ENCODE measurements at regions not wholly inside any gene's neighbourhood (a gene's known extent, or its start where the extent isn't known, plus 50 kb on each side); places are given as distances from the start of the nearest gene placed in this dataset.

DNA sequence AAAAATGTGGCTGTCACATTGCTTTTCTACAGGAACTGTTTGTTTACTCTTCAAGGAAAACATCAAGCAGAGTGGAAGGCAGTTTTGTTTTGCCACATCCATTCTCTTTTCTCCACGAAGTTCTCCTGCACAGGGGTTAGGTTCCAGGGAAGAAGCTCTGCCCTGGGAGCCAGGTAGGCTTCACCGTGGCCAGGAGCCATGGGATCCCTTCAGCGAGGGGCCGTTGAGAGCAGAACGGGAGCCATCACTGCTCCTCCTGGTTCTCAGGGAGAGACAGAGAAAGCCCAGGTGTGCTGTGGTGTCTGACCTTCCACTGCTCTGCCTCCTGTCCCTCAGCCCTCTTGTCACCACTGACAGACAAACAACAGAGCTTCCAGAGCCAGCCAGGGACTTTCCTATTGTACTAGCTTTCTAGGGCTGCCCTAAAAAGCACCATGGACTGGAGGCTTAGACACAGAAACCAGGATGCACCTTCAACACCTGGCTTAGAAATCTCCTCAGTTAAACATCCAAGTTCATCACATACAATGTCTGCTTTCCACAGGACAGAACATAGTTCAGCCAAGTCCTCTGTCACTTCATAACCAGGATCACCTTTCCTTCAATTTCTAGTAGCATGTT, 75.6 kb upstream of the SLC22A23 start:
- H3K4me3 ChIP-seq, result no peak overlapping the region
- intact Hi-C loops (cut with micrococcal nuclease; ENCODE audit: unreplicated experiment) (no loop called here), in situ Hi-C loops (cut with MboI) (no loop called here)
- no TSS peak for BruUV-seq (replicated peaks)
- ATAC-seq (no peak), FAIRE-seq (no peak), DNase-seq (ENCODE audit: low read depth, low spot score) (no peak)
- H3K27me3 ChIP-seq (replicated peaks in 1 of 2; ENCODE audit: control insufficient read depth in 2 of 2, insufficient read depth in 2 of 2, low read length in 1 of 2), result peaks cover 0 to 5% of the 10 kb centered on the region in 2 experiments; a peak in 3 of 4 replicates
- H3K36me3 ChIP-seq (ENCODE audit: control insufficient read depth in 2 of 2, insufficient read depth in 2 of 2, low read length in 1 of 2), result no peaks in the 10 kb centered on the region
- ChIA-PET POLR2A (no interaction called here), RAD21 (ENCODE audit: unreplicated experiment) (no interaction called here), SMC1A (ENCODE audit: uncharacterized antibody, unreplicated experiment) (no interaction called here), CTCF (no interaction called here)
- H4K20me1 ChIP-seq (ENCODE audit: control insufficient read depth, insufficient read depth), result no peaks in the 10 kb centered on the region
- H3K9me3 ChIP-seq (replicated peaks; ENCODE audit: control insufficient read depth, insufficient read depth, low read length), result no peaks in the 10 kb centered on the region
- no peak overlapping the region for H3K27ac ChIP-seq (ENCODE audit: control insufficient read depth, insufficient read depth)
- H3K4me1 ChIP-seq (ENCODE audit: control insufficient read depth, insufficient read depth, low read length), result no peaks in the 10 kb centered on the region
- H3K79me2 ChIP-seq (ENCODE audit: control insufficient read depth, insufficient read depth, low read length), result no peaks in the 10 kb centered on the region
- no peak overlapping the region for H2AFZ ChIP-seq (ENCODE audit: control insufficient read depth, low read depth, low read length)
- no peak overlapping the region for H3K4me2 ChIP-seq (ENCODE audit: control insufficient read depth, insufficient read depth)
- no peak overlapping the region for H3K9ac ChIP-seq (ENCODE audit: control insufficient read depth, insufficient read depth, low read length)
- 33% methylated on average over 5 of the region's 5 CpGs for WGBS (ENCODE audit: insufficient coverage, insufficient replicate concordance, low lambda C conversion rate, missing lambda C conversion rate)
- TF ChIP-seq, protein P1, sequence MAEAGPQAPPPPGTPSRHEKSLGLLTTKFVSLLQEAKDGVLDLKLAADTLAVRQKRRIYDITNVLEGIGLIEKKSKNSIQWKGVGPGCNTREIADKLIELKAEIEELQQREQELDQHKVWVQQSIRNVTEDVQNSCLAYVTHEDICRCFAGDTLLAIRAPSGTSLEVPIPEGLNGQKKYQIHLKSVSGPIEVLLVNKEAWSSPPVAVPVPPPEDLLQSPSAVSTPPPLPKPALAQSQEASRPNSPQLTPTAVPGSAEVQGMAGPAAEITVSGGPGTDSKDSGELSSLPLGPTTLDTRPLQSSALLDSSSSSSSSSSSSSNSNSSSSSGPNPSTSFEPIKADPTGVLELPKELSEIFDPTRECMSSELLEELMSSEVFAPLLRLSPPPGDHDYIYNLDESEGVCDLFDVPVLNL (IDR thresholded peaks at IDR 0.05; ENCODE audit: low read depth, low read length), result no peak
- TF ChIP-seq, protein P2, sequence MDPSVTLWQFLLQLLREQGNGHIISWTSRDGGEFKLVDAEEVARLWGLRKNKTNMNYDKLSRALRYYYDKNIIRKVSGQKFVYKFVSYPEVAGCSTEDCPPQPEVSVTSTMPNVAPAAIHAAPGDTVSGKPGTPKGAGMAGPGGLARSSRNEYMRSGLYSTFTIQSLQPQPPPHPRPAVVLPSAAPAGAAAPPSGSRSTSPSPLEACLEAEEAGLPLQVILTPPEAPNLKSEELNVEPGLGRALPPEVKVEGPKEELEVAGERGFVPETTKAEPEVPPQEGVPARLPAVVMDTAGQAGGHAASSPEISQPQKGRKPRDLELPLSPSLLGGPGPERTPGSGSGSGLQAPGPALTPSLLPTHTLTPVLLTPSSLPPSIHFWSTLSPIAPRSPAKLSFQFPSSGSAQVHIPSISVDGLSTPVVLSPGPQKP (IDR thresholded peaks at IDR 0.05; ENCODE audit: low read depth, low read length), result no peak
- no peak for TF ChIP-seq ETV6 (conservative IDR thresholded peaks at IDR 0.05 in 1 of 2, IDR thresholded peaks at IDR 0.05 in 1 of 2; ENCODE audit: borderline replicate concordance in 1 of 2, low read depth in 1 of 2)
- TF ChIP-seq MYB (IDR thresholded peaks at IDR 0.05; ENCODE audit: borderline replicate concordance, low read depth, low read length), result no peak
- no peak for TF ChIP-seq FOXM1 (IDR thresholded peaks at IDR 0.05; ENCODE audit: low read depth, low read length)
- TF ChIP-seq DPF2 (IDR thresholded peaks at IDR 0.05), result no peak

Data from GM12878 (cell line).